Left cardiac atrium (tissue), 4 donors: ENCODE measurements at regions not wholly inside any gene's neighbourhood (a gene's known extent, or its start where the extent isn't known, plus 50 kb on each side); places are given as distances from the start of the nearest gene placed in this dataset.

ENCODE experiments used
- ATAC-seq, 2 donors: fragments of 200-7000 bp; cut with Tn5 transposase; one replicate each; pipeline ENCODE4 v1.9.1; 2020; ENCODE audit warnings: mild to moderate bottlenecking in 2 of 2, moderate library complexity in 2 of 2
- DNase-seq: peaks from one replicate; pipeline ENCODE4 v3.0.0-alpha.2; 2020
- intact Hi-C, 2 donors: fragments of 100-400 bp; cut with DNase I; formaldehyde crosslinking; loops; one replicate each; pipeline versions ENCODE4 v1.14.1 to v1.15.1; 2022 to 2023
- donor health status: DM: no; HTN: yes; CAD: no.
- donor health status: DM: no; HTN: yes; CAD: no; lungs with severe emphysema.
- donor health status: DM: yes; HTN: yes; CAD: no.
- donor health status: Dilated cardiomyopathy.

DNA sequence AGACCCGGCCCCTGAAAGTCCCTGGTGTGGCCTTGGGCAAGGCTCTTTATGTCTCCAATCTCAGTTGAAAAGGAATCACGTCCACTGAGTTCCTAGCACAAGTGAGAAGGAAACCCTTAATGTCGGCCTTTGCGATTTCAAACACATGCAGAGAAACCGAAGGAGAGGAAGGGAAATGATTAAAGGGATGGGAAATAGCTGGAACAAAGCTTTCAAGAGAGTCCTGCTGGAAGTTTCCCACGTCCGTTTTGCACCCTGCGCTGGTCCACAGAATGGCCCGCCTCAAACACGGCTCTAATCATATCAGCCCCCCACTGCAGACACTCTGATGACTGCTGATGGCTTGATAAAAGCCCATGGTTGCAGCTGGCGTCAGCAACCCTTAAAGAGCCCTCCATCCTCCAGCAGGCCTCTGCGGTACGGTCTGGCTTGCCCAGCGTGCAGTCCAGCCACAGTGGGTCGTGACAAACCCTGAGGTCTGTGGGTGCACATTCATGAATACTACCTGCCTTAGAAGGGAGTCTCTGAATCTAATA, 765.5 kb upstream of the EEF2KMT start:
- DNase-seq (no peak), ATAC-seq (no peak)
- intact Hi-C loops = no loop called here

DNA sequence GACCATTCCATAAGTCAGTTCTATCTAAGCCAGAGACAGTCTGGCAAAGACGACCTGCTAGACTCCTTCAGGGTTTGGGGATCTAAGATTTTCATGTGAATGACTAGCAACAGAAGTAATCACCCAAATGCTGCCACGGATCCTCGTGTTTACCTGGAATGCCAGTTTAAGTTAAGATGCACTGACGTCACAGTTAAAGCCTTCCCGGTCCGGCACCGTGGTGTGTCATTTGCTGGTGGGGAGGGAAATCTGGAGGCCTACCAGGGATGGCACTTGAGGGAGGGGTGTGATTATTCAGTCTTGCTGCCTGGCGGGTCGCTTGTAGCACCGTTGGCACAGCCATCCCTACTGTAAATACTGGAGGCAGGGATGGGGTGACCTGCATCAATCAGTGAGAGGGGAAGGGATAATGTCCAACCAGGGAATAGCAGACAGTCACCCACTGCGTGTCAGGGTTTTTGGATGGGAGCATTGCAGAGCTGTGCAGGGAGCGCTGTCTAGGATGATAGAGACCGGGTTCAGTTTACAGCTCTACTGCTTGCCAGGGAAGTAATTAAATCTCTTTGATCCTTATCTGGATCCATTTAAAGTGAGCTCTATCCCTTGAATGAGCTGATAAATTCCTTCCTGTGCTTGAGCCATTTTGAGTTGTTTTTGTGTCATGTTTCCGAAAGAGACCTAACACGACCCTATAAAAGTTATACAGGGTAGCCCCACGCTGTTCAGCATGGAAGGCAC, 764.7 kb upstream of the EEF2KMT start:
- no peak for DNase-seq
- ATAC-seq = no peak
- intact Hi-C loops = no loop called here

DNA sequence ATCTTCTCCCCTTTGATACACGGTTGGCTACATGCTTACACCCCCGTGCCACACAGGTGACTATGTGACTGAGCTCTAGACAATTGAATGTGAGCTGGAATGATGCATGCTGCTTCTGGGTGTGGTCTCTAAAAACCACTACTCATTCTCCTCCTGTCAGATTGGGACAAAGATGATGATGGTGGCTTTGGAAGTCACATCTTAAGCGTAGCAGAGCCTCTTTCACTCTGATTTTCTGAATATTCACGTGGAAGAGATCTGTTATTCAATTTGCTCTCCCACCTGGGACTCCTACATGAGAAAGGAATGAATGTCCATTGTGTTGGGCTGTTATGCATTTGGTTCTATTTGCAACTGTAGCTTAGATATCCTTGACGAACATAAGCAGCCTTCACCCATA, 763.6 kb upstream of the EEF2KMT start:
- ATAC-seq (no peak), DNase-seq (no peak)
- intact Hi-C loops = no loop called here

DNA sequence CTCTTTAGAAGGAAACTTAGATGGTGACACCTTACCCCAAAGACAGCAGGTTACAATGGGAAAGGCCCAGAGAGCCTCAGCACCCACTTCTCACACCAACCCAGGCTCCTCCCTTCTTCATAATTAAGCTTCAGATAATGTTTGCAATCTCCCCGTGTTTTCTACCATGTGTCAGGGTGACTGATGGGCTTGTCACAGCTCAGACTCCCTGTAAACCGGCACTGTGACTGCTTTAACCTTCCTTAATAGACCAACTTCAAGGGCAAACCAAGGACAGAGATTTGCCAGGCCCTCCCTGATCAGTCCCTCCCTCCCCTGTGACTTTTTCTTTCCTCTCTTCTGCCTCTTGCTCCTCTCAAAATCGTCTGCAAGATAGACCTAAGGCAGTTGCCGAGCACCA, 760.6 kb upstream of the EEF2KMT start:
- DNase-seq (no peak), ATAC-seq (no peak)
- intact Hi-C loops = no loop called here

DNA sequence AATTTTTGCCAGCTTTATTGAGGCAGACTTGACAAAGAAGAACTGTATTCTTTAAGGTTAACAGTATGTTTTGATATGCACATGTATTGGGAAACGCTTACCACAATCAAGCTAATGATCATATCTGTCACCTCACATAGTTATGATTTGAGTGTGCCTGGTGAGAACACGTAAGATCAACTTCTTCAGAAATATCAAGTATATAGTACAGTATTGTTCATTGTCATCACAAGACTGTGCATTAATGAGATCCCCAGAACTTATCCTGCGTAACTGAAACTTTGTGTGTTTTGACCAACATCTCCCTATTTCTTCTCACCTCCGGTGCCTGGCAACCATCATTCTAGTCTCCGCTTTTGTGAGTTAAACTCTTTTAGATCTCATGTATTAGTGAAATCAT, 756.4 kb upstream of the EEF2KMT start:
- no peak for DNase-seq
- no peak for ATAC-seq
- intact Hi-C loops = no loop called here

DNA sequence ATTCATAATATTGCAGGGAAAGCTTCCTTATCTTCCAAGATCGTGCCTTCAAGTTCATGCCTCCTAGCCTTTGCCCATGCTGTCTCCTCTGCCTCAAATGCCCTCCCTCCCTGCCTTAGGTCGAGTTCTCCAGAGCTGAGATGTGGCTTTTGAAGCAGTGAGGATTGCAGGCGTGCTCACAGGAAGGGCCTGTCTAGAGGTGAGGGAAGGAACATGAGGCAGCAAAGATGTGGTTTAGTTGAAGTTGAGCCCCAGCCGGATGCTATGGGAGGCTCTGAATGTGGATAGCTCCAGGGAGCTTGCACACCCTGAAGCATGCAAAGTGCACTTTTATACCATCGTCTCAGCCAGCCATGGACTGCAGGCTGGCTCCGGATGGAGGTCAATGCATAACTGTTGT, 754.6 kb upstream of the EEF2KMT start:
- no peak for ATAC-seq
- DNase-seq = no peak
- intact Hi-C loops = no loop called here

DNA sequence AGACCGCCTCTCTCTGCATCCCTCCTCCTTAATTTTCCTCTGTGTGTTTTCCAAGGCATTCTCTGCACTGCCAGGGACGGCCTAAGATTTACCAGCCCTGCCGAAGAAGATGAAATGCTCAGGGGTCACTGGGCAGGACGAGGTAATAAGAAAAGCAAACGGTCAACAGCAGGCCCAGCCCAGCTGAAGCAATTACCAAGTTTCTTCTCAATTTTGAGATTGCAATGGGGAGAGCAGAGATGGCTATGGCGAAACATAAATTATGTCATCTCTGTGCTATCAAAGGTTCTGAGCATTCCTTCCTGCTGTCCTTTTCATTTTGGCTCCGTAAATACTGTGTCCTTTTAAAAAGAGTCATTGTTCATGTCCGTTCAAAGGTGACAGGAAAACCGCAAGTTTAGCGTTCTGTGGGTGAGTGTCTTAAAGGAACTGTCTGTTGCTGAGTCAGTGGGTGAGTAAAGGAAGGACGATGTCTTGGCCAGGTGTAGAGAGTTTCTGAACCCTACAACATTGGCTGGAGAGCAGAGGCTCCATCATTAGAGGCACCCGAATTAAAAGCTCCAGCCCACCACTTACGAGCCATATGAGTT, 753.9 kb upstream of the EEF2KMT start:
- intact Hi-C loops = no loop called here
- ATAC-seq (no peak), DNase-seq (no peak)

DNA sequence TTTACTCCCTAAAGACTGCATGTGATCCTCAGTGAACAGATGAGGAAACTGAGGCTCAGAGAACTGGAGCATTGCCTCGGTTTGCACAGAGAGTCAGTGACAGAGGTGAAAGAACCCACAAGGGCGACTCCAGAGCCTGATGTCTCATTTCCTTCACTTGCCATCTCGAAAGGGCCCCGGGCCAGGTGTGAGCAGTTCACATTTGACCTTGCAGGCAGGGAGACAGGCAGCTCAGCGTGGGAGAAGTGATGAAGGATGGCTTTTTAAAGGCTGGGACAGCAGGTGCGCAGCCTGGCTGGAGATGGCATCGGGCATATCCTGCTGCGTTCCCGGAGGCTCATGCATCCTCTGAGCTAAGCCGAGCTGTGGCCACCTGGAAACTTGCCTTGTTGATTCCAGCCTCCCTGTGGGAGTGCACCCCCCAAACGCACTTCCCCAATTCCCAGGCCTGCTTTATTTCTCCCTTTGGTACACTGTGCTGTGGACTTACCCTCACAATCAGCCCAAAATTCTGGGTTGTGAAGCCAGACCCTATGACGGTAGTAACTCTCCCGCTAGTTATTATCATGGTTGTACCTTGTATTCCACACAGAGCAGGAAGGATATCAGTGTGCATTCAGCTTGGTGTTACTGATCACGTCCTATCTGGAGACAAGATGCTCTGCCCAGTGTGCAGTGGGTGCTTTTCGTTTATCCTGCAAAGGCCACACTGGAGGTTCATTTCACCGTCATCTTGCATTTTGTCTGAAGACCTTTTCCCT, 753.2 kb upstream of the EEF2KMT start:
- ATAC-seq (no peak), DNase-seq (no peak)
- intact Hi-C loops = no loop called here

DNA sequence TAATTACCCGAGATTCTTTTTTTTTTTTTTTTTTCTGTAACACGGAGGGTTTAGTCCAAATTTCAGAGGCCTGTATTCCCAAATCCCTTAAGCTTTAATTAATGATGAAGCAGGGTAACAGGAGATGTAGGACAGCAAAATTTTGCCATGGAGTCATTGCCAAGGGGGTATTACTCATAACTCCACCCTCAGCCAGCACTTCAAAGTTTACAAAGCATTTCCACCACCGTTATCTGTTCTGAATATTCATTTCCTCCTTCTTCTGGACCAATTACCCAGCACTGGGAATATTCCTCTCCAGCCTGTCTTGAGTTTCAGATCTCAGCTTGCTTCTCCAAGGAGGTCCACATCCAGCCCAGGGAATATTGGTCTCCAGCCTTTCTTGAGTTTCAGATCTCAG, 747.5 kb upstream of the EEF2KMT start:
- intact Hi-C loops = no loop called here
- ATAC-seq (peak in 1 of 2 donors; percentile 42), DNase-seq (no peak)

DNA sequence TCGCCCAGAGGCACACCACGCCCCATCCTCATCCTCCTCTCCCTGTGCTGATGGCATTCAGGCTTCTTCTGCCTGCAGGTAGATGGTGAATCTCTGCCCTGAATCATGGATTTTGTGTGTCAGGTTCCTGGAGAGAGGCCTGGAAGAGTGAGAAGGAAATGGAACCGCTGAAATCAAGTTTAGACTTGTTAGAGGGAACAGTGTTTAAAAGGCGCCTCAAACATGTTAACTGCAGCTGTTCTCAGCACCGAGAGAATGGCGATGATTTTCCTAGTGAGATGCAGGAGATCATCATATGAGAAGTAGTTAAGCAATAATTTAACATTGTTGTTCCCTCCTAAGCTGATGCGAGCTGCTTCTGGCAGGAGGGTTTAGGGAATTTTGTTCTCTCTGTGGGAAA, 744.4 kb upstream of the EEF2KMT start:
- ATAC-seq (no peak), DNase-seq (no peak)
- intact Hi-C loops = no loop called here

DNA sequence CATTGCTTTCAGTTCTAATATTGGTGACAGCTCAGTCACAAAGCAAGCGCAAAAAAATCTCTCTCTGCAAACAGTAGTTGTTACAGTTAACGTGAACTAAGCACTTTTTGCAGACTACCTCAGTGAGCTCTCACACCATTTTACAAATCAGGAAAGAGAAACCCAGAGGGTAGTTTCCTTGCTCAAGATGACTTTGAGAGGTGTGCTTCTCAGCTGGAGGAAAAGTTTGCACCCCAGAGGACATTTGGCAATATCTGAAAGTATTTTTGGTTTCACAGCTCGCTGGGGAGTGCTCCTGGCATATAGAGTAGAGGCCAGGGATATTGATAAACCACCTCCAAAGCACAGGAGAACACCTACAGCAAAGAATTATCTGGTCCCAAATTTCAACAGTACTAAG, 741.1 kb upstream of the EEF2KMT start:
- DNase-seq = no peak
- intact Hi-C loops = no loop called here

DNA sequence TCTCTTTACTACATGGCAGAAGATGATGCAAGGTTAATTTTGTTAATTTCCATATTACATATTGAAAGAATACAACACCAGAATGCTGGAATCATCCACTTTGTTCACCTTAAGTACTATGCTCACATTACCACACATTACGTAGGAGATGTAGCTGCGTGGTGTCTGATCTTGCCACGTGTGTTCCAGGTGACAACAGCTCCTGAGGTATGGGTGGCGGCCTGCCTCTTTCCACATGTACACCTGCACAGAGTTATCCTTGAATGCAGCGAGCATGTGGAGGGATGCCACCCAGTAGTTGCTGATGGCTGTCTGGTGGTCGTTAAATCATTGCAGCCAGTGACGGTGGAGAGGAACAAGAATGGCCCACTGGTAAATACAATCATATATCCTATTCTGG, 740.5 kb upstream of the EEF2KMT start:
- intact Hi-C loops = no loop called here
- DNase-seq (no peak), ATAC-seq (no peak)

More for the DNA sequence above, 741.1 kb upstream of the EEF2KMT start:
- ATAC-seq = no peak

DNA sequence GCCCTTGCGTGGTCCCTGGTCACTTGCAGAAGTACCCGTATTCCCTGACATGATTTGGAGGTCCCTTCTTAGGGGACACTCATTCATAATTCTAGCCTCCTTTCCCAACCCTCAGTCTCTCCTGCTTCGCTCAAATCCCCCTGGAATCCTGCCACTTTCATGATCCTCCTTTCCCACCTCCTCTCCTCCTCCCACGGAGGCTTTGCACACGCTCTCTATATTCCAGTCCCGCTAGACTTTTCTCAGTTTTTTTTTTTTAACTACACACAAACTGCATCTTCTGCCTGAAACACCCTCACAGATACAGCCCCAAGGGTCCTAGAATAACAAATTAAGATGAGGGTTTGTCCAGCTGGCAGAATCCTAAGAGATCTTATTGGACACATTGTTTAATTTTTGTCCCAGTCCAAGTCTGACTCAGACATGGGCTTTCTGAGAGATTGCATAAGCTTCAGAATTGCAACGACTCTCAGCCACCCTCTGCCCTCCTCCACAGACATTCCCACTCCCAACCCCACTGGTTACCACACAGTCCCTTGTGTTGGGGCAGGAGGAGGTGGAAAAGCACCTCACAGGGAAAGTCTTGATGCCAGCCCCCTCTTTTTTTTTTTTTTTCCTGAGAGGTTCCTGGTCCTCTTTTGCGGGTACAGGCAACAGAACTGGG, 739.5 kb upstream of the EEF2KMT start:
- ATAC-seq = peak in 1 of 2 donors; percentile 58
- intact Hi-C loops = no loop called here
- DNase-seq = no peak

DNA sequence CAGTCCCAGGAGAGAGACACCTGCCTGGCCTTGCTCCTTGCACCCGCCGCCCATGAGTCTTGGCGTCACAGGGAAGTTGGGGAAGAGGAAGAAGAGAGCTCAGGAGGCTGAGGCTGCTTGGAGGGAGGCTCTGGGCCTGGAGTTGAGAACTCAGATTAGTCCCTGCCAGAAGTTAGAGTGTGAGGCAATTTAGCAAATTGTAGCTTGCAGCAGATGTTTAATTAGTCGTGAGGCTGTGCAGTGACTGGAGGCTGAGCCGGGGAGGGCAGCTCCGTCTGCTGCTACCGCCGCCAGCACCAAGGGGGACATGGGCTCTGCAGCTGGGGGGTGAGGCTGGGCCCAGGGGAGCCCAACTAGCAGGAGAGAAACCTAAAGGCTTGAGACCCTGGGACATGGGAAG, 738.3 kb upstream of the EEF2KMT start:
- intact Hi-C loops = no loop called here
- ATAC-seq = no peak

DNA sequence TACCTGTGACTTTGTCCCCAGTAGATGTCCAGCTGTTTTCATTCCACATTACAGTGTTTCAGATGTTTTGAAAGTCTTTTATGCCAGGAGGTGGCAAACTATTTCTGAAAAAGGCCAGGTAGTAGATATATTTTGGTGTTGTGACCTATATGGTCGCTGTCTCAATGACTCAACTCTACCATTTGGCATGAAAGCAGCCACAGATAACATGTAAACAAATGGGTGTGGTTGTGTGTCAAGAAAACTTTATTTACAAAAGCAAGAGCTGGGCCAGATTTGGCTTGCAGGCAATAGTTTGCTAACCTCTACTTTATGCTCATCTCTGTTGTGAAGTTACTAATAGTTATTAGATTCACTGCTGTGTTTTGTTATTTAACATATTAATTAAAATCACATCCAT, 728.7 kb upstream of the EEF2KMT start:
- intact Hi-C loops = no loop called here
- ATAC-seq = no peak
- DNase-seq = no peak

More for the DNA sequence above, 738.3 kb upstream of the EEF2KMT start:
- no peak for DNase-seq

DNA sequence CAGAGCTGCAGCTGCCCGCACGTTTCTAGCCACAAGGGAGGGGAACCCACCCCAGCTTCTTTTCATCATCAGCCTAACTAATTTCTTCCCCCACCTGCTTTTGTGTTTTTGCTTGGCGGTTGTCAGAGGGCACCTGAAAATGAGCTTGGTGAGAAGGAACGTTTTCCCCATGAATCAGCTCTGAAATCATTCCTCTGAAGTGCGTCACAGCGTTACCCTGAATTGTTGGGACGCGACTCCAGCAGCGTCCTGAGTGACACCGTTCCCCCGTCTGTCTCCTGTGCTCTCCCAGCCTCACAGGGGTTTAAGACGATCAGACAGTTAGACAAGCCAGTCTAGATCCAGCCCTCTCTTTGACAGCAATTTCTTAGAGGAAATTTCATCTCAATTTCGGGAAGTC, 722.9 kb upstream of the EEF2KMT start:
- ATAC-seq (no peak), DNase-seq (no peak)
- intact Hi-C loops = no loop called here

DNA sequence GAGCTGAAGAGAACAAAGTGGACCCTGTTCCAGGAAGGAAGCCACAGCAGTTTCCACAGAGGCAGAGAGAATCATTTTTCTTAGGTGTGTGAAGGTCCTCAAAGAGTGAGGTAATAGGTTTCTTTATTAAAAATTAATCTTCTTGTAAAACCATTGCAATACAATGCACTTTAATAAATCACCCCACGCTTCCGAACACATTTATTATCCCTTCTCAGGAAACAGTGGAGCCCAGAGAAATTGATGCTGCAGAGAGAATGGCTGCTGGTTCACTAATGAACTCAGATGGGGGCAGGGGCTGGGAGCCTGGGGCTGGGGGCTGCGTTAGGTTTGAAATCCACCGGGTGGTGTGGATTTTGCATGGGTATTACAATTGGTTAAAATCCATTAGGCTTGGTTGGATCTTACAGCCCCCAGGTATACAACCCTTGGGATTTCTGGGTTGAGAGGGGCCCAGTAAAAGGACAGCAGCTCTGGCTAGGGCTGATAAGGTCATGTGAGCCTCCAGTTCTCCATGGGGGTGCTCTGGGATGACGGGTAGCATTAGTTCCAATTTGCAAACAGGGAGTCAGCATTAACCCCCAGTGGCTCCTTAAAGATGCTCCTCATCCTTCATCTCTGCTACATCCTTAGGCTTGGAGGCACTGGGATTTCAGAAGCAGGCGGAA, 718.1 kb upstream of the EEF2KMT start:
- intact Hi-C loops = no loop called here
- DNase-seq (no peak), ATAC-seq (no peak)

DNA sequence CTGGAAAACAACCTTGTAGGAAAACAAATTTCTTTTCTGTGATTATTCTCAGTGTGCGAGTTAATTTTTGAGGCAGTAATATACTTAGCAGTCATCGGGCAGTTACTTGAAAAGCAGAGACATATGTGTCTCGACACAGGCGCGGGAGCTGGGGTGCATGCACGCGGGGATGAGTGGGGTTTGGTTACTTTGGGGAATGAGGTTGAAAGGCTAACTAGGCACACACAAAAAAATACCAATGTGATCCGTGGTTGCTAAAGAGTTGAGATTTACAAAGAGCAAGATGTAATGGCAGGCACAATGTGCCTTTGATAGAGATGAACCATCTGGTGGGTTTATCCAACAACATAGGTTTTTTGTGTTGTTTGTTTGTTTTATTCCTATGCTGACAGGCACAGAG, 703.8 kb upstream of the EEF2KMT start:
- DNase-seq = no peak
- intact Hi-C loops = no loop called here
- no peak for ATAC-seq

DNA sequence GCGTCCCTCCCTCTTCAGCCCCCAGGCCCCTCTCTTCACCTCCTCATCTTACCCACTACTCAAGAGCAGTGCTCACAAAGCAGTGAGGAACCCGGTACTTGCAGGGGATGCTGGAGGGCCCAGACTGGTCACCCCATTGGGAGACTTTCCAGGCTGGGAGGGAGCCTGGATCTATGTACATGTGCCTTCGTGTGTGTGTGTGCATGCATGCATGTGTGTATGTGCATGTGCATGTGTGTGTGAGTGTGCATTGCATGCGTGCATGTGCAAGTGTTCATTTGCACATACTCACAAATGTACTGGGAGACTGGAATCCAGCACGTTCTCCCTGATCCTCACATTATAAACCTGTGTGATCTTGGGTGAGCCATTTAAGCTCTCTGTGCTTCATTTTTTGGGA, 696.0 kb upstream of the EEF2KMT start:
- DNase-seq (no peak), ATAC-seq (no peak)
- intact Hi-C loops = no loop called here
